ENCODE measurements at regions not wholly inside any gene's neighbourhood (a gene's known extent, or its start where the extent isn't known, plus 50 kb on each side); places are given as distances from the start of the nearest gene placed in this dataset.

GRCh38 chr5:29662876-29663275, 1530.6 kb upstream of the CDH6 start:
- DNase-seq (ENCODE audit: low read depth), result no peak

- DNase-seq (ENCODE audit: low read depth), result no peak
Measured at GRCh38 chr5:29654954-29655353, 1538.5 kb upstream of the CDH6 start.

DNA sequence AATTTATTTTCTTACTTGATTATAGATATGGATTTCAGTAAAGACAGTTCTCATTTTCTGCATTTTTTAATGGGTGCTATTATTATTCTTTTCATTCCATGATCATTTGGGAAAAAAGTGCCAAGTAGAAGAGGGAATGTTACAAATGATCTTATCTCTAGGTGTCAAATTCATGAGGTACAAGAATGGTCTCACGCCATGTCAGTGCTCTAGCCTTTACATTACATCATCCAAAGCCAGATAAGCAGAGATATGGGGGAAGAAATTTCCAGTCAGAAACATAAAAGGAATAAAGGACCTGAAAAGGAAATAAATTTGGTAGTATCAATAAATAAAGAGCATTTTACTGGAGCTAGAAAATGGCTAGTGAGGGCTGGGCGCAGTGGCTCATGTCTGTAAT, 1544.2 kb upstream of the CDH6 start:
- no peak for DNase-seq (ENCODE audit: low read depth)

DNA sequence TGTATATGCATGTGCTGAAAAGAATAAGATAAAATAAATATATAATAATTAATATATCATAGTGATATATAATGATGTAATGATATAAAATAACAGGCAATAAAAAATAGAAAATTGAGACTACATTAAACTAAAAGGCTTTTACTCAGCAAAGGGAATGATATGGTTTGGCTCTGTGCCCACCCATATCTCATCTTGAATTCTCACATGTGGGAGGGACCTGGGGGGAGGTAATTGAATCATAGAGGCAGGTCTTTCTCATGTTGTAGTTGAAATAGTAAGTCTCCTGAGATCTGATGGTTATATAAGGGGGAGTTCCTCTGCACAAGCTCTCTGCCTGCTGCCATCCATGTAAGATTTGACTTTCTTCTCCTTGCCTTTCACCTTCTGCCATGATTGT, 1550.9 kb upstream of the CDH6 start:
- DNase-seq (ENCODE audit: low read depth), result no peak

DNA sequence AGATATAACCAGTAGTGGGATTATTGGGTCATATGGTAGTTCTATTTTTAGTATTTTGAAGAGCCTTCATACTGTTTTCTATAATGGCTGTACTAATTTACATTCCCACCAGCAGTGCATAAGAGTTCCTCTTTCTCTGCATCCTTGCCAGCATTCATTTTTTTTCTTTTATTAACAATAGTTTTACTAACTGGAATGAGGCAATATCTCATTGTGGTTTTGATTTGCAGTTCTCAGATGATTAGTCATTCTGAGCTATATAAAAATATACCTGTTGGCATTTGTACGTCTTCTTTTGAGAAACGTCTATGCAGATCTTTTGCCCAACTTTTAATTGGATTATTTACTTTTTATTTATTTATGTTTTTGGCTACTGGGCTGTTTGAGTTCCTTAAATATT, 1579.3 kb upstream of the CDH6 start:
- DNase-seq (ENCODE audit: low read depth), result no peak

- DNase-seq (ENCODE audit: low read depth), result no peak
Measured at GRCh38 chr5:29588236-29588635, 1605.2 kb upstream of the CDH6 start.

DNA sequence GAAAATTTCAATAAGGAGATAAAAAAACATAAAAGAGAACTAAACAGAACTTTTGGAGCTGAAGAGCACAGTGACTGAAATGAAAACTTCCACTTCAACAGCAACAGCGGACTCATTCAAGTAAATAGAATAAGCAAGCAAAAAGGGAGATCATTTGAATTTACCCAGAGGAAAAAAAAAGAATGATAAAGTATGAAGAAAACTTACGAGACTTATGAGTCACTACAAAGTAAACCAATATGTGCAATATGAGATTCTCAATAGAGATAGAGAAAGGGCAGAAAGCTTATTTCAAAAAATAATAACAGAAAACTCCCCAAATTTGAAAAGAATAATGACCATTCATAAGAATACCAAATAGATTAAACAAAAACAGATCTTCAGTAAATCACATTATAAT, 1605.7 kb upstream of the CDH6 start:
- DNase-seq (ENCODE audit: low read depth), result no peak

- no peak for DNase-seq (ENCODE audit: low read depth)
Measured at GRCh38 chr5:29568028-29568427, 1625.5 kb upstream of the CDH6 start.

- DNase-seq (ENCODE audit: low read depth), result no peak
Measured at GRCh38 chr5:29561564-29561963, 1631.9 kb upstream of the CDH6 start.

DNA sequence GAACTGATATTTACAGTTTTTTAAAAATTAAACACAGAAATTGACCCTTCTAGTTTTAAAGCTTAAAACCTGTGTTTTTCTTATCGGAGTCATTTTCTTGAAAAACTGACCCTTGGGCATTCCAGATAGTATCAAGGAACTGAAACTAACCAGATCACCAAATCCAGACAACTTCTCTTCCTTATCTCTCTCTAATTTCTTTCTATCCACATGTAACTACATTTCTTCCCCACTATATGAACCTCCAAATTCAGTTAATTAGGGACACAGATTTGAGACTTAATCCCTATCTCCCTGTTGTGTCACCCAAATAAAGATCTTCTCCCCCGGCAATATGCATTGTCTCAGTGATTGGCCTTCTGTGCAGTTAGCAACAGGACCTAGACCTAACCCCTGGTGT, 1643.0 kb upstream of the CDH6 start:
- DNase-seq (ENCODE audit: low read depth), result no peak

- DNase-seq (ENCODE audit: low read depth), result no peak
Measured at GRCh38 chr5:29548262-29548661, 1645.2 kb upstream of the CDH6 start.

GRCh38 chr5:29547236-29547865, 1646.1 kb upstream of the CDH6 start:
- DNase-seq (ENCODE audit: low read depth), result no peak

GRCh38 chr5:29543501-29543900, 1650.0 kb upstream of the CDH6 start:
- no peak for DNase-seq (ENCODE audit: low read depth)

DNA sequence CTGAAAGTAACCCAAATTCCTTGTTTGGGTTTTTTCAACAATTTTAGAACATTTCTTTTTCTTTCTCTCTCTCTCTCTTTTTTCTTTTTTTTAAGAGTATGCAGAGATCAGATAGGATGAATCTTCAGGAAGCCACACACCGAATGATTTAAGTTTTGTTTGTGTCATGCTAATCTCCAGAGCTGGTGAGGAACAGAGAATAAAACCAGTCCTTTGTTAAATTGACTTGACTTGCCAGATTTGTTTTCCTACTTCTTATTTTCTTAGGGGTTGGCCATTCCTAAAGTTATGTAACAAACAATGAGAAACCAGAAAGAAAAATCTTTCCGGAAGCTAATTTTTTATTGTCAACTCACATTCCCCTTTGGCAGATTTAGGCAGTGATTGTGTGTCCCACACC, 1669.3 kb upstream of the CDH6 start:
- DNase-seq (ENCODE audit: low read depth), result no peak

- DNase-seq (ENCODE audit: low read depth), result no peak
Measured at GRCh38 chr5:29518176-29518575, 1675.3 kb upstream of the CDH6 start.

DNA sequence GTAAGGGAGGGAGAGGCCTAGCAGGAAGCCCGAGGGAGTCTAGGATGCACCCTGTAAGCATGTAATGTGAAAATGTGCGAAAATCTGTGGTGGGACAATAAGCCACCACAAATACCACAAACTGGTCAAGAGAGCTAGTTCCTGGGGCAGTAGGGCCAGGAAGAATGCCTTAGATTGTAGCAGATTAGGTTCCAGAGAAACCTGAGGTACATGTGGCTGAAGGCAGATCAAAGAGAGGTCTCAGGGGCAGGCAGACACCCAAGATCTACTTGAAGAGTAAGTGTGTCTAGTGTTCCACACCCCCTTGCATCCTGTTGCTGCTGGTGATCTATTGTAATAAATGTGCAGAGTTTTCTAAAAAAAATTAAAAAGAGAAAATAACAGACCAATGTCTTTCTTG, 1677.3 kb upstream of the CDH6 start:
- no peak for DNase-seq (ENCODE audit: low read depth)

- no peak for DNase-seq (ENCODE audit: low read depth)
Measured at GRCh38 chr5:29508131-29508530, 1685.4 kb upstream of the CDH6 start.

DNA sequence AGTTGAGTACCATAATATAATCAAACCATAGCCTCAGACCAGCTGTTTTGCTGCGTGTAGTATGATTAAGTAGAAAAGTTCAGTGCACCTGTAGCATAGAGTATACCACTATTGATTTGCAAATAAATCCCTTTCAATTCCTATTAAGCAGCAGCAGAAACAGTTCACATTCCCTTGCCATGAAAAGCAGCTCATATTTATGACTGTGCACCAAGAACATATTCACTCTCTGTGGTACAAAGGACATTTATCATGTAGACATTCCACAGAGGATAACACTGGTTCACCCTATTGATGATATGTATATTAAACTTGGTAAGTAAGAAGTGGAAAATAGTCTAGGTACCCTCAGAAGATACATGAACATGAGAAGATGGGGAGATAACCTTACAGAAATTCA, 1689.1 kb upstream of the CDH6 start:
- no peak for DNase-seq (ENCODE audit: low read depth)

DNA sequence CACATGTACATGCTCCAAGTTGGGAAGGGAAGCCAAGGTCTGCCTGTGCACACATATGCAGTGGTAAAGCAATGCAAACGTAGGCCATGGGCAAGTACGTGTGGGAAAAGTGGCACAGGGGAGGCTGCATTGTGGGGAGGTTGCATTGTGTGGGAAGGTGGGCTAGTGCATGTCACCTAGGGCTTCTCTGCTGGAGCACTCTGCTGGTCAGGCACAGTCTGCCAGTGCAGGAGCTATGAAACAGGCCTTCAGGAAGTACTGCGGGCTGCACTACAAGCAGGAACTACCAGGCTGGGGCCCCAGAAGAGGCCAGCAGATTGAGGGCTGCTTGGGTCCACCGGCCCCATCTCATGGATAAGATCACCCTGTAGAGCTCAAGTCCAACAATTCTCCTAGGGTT, 1694.6 kb upstream of the CDH6 start:
- DNase-seq (ENCODE audit: low read depth), result no peak

GRCh38 chr5:29498412-29498811, 1695.1 kb upstream of the CDH6 start:
- DNase-seq (ENCODE audit: low read depth), result no peak

DNA sequence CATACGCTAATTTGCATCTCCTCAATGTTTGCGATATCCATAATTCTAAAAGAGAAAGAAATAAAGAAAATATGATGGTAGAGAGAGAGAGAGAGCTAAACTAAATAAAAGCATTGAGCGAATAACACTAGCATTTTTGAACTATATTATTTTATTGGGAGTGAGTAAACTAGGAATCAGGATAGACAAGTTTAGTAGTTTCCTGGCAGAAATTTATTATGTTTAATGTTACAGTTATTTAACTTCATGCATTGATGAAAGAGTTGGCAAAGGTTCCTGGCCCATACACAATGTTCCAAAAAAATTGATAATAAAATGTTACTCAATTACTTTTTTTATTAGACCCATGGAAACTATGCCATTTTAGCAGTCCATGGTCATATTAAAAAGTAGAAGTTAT, 1708.2 kb upstream of the CDH6 start:
- no peak for DNase-seq (ENCODE audit: low read depth)

- no peak for DNase-seq (ENCODE audit: low read depth)
Measured at GRCh38 chr5:29469581-29469980, 1723.9 kb upstream of the CDH6 start.

DNA sequence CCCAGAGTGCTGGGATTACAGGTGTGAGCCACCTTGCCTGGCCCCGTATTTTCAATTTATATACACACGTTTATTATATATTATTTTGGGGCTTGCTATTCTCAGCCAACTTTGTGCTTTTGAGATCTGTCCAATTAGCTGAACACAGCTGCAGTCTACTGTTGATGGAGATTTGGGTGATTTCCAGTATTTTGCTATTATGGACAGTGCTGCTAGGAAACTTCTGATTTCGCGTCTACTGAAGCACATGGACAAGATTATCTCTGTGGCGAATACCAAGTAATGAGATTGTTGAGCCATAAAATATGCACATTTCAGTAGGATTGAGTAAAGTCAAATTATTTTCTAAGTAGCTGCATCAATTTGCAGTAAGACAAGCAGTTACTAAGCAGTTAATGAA, 1731.2 kb upstream of the CDH6 start:
- no peak for DNase-seq (ENCODE audit: low read depth)

DNA sequence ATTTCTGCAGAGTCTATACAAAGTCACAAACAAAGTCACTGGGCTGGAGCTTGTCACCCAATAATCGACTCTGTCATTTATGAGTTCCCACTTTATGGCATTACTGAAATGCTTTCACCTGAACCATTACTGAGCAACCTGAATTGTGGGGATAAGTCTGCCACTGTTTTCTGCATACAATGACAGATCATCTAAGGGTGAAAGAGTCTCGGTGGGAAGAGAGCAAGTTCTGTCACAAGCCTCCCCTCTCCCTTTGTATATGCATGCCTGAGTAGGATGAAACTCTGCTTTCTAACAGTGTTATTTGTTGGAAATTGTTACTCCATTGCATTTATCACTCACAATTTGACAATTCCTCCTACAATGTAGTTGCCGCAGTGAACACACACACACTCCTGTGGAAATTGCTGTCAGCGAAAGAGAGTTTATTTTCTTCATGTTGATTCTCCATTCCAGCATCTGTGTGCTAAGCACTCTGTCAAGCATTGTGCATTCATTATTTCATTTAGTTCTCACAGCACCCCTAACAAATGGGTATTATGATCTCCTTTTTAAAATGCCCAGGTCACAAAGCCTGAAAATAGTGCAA, 1732.4 kb upstream of the CDH6 start:
- DNase-seq (ENCODE audit: low read depth), result no peak
